HG03196 (cell line): ENCODE measurements at regions not wholly inside any gene's neighbourhood (a gene's known extent, or its start where the extent isn't known, plus 50 kb on each side); places are given as distances from the start of the nearest gene placed in this dataset.

Experiments used
- ATAC-seq: cut with Tn5 transposase; IDR thresholded peaks from one replicate; pipeline ENCODE4 v1.9.1; 2021; ENCODE audit not compliant: unreplicated experiment

DNA sequence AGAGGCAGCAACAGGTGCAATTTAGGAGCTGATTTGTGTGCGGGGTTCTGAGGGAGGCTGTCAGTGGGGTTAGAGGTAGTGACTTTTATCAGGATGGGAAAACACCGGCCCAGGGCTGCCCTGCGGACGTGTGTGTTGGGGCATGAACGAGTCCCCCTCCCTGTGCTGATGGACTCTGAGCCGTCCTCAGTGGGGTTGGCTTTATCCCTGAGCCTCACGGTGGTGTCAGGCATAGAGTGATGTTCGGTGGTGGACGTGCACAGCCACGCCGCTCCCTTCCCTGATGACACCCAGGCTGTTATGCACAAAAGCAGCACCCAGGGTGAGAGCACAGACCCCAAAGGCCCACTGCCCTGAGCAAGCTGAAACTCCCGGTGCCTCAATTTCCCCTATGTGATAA, 809.1 kb downstream of the BRD1 start:
- no peak for ATAC-seq

DNA sequence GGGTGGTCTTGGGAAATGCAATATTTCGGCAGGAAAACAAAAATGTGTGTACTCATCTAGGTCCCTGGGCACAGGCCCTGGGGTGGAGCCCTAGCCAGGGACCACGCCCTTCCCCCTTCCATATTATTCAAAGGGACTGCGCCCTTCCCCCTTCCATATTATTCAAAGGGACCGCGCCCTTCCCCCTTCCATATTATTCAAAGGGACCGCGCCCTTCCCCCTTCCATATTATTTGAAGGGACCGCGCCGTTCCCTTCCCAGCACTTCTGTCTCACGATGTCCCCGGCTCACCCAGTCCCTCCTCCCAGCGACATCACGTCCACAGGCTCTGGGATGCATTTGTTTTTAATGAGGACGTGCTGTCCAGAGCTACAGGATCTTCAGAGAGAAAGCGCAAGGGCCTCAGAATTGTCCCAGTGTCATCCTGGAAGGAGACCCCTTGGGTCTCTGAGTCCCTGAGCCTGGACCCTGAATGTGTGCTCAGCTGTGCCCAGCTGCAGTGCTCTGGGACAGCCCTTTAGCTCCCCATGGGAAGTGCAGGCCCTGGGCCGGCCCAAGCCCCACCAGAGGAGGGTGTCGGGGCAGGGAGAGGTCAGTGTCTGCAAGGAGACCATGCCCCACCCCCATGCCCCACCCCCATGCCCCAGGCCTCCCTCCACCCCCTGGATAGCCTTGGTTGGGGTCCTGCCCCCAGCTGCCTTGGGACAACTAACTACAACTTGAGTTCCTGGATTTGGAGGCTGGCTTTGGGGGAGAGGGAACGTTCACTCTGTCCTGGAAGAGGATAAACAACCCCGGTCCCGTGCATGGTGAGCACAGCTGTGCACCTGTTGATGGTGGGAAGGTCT, 810.0 kb downstream of the BRD1 start:
- ATAC-seq: no peak

DNA sequence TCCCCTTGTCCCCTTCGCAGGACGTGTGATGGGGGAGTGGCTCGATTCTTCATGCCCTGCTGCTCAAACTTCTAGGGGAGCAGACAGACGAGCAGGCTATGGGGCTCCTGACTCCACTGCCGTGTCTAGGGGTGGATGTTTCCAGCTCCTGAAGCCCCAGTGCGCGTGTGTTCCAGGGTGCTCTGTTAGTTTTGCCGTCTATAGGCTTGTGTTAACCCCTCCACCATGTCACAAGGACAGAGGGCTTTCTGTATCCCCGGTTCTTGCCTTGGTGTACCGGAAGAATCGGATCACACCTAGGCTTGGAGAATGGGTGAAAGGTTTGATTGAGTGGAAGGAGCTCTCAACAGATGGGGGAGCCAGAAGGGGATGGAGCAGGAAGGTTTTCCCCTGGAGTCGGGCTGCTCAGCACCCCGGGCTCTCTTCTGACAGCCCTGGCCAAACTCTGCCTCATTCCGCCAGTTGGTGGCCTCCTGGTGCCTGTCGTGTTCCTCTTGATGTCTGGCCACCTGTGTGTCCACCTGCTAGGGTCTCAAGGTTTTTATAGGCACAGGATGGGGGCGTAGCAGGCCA, 810.7 kb downstream of the BRD1 start:
- no peak for ATAC-seq

DNA sequence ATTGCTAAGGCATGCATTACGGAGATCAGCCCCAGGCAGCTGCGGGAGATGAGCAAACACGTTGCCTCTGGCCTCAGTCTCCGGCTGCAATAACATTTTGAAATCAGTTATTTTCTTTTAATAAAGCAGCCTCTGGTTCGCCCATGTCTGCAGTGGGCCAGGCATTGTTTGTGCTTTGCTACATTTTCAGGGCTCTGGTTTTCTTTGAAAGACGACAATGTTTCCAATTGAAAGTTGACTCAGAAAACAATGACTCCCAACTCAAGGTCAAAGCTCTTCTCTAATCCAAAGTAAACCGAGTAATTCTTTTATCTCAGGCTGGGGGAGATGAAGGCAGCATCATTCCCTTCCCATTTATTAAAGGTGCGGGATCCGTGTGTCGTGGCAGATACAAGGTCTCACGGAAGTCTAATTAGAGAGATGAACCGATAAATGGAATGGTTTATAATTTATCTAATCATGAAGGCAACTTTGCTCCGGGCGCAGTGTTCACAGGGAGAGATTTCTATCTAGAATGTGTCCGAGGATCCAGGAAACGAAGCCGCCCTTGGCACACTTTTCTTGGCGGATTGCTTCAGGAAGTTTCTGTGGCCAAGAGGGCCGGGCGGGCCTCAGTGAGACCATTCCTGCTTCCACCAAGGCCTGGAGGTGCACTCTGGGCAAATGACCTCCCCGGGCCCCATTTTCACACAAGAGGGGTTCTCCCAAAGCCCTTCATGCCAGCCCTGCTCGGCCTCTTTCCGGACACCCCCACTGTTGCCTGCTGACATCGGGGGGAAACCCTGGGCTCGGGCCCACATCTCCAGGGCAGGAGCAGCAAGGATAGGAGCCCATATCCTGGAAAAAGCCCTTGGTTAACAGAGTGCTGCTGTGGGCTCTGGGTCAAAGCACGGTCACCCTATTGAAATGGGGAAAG, 811.4 kb downstream of the BRD1 start:
- no peak for ATAC-seq

DNA sequence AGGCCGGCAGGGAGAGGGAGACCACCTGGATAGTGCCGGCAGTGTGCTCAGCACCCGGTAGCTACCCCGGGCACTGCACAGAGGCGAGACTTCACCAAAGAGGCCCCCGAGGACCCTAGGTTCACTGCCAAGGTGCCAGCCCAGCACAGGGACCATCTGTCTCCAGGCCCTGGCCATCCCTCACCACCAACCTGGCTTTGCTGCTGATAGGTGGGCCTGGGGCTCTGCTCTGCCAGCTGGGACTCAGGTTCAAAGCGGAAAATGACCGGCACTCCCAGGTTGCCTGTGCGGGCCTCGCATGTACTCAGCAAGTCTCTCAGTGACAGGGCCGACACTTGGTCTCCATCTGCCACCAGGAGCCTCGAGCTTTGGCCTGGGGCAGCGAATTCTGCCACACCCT, 812.2 kb downstream of the BRD1 start:
- no peak for ATAC-seq

DNA sequence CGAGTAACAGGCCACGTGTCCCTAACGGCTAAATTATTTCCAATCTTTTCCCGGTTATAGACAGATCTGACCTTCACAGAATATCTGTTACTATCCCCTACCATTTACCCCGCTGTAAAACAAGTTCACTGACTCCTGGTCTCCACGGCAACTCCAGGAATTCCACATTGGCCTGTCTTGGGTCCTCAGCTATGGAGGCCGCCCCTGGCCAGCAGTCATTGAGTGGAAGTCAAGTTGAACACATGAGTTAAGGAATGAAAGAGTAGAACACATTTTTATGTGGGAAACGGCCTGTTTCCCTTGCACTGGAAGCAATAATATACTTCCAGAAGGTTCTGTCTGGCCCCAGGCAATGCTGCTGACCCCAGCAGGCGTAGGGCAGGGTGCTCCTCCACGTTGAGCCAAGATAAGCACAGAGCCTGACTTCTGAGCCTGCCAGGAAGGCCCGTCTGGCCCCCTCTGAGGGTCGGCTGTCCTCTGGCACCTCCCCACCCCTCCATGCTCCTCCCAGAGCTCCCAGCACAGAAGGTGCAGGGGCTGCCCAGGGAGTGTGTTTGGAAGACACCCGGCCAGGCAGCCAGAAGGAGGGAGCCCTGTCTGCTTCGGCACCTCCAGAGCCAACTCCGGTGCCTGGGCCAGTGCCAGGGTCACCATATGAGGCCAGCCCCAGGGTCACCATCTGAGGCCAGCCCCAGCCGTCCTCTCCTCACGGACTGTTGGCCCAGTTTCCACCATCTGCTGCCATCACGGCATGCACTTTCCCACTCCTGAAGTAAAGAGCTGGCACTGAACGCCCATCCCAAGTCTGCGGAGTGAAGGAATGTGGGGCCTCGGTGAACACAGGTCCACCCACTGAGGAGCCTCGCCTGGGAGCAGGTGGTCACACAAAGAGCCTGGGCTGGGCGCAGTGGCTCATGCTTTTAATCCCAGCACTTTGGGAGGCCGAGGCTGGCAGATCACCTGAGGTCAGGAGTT, 813.2 kb downstream of the BRD1 start:
- ATAC-seq: no peak

DNA sequence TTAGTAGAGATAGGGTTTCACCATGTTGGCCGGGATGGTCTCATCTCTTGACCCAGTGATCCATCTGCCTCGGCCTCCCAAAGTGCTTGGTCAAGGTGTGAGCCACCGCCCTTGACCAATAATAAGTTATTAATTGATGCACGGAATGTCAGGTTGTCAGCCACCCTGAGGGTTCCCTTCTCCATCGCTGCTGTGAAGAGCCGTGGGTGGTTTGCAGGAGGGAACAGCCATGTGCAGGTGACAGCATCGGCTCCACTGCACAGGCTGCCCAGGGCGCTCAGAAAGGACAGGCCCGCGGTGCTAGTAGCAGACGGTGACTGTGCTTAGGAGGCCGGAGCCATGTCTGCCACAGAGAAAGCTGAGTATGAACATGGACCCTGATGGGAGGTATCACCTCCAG, 814.0 kb downstream of the BRD1 start:
- no peak for ATAC-seq

DNA sequence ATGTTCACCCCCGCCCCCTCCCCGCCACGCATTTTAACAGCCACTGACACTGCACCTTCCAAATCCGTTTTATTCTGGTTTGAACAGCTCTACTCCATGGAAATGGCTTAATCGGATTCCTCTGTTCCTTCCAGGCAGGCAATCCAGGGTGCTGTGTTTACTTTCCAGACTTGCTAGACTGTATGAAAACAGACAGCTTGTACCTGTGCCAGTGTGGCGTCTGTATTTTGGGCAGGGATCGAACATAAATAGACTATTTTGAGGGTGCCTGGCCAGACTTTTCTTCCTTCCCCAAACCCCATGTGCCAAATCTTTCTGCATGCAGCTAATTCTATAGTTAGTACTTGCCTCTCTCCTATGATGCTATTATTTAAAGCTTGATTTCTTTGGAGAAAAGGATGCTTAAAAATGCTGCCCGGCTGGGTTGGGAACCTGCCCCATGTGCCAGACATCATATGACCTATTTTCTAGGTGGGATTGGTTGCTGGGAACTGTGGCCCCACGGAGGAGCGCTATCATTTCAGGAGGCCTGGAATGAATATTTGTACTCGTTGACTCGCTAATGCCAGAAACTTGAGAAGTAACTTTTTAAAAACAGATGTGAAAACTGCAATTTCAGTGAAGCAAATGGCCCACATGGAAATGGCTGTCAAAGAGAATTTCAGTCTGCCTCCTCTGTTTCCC, 814.8 kb downstream of the BRD1 start:
- no peak for ATAC-seq

DNA sequence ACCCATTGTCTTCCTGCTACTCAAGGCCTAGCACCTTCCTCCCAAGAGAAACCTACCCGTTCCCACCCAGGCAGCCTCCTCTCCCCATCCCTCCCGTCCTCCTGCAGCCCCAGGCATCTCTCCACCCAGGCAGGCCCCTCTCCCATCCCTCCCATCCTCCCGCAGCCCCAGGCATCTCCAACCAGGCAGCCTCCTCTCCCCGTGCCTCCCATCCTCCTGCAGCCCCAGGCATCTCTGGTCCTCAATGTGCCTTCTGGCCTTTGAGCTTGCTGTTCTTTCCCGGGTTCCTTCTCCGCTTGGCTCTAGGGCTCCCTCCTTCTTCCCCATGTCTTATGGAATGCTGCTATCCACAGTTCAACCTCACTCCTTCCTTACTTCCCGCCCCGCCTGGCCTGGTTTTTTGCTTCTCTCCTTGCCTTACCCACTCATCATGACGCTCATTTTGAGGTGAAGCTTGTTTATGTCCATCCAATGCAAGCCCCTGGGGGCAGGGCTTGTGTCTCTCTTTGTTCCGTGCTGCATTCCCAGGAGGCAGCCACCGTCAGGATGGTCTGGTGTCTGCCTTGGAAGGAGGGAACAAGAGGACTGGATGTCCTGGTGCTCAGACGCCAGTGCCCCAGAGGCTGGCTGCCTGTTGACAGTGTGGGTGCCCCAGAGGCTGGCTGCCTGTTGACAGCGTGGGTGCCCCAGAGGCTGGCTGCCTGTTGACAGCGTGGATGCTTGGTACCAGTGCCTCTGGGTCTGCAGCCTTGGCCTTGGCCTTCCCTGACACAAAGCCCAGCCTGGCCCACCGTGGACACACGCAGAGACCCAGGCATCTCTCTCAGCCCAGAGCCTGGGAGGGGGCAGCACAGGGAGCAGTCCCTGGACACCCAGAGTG, 815.7 kb downstream of the BRD1 start:
- no peak for ATAC-seq

DNA sequence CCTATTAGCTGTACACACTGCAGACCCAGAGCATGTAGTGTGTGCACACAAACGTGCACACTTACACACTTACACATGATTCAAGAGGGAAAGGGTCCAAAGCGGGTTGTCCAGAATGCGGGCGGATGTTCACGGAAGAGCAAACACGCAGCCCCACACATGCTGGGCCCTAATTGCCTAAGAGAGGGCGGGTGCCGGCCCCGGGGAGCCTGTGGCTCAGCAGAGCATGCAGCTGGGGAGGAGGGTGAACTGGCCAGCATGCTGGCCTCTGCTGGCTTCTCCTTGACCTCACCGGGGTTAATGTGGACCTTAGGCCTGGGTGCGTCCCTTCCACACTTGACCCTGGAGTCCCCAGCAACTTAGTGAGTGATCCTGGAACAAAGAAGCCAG, 816.3 kb downstream of the BRD1 start:
- ATAC-seq: no peak

DNA sequence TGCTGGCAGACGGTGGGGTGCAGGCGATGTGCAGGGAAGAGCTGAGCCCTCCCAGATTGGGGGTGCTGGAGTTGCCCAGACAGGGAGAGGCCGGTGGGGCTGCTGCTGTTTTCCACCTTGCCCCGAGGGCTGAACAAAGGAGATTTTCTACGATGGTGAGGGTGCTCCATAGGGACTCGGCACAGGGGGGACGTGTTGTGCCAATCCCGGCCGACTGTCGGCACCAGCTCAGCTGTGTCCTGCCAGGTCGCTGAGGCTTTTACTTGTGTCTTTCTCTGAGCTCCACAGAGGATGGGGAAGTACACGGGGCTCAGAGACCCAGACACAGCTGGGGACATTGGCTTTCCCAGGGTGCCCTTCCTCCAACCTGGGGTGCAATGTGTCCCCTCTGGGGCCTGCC, 816.8 kb downstream of the BRD1 start:
- ATAC-seq: no peak

DNA sequence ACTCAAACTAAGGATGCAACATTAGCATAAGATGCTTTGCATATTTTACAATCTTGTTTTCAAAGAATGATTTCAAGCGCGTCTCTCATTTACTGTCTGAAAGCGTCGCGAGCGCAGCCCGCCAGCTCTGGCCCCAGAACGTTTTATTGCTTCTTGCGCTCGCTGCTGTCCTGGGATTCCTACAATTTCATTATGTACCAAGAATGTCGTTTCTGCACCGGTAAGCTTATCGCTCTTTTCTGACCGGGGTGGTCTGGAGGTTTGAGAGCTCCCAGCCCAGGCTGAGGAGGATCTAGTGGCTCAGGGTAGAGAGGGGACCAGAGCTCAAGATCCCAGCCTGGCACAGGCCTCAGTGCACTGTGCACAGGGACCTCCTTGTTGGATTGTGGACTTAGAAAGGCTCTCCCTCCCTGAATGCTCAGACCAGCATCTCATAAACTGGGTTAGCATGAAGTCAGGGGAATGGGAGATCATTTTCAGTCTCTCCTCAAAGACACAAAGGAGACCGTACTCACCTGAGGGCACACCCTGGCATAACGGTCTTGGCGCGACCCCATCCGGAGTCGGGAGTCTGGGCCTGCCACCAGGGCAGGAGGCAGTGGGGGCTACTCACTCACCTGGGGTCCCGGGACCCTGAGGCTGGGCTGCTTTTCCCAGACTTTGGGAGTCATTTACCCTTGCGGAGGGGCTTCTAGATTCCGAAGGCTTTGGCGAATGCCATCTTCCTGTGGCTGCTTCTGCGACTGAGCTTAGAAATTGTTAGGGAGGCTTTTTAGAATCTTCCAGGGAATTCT, 817.4 kb downstream of the BRD1 start:
- ATAC-seq: no peak

DNA sequence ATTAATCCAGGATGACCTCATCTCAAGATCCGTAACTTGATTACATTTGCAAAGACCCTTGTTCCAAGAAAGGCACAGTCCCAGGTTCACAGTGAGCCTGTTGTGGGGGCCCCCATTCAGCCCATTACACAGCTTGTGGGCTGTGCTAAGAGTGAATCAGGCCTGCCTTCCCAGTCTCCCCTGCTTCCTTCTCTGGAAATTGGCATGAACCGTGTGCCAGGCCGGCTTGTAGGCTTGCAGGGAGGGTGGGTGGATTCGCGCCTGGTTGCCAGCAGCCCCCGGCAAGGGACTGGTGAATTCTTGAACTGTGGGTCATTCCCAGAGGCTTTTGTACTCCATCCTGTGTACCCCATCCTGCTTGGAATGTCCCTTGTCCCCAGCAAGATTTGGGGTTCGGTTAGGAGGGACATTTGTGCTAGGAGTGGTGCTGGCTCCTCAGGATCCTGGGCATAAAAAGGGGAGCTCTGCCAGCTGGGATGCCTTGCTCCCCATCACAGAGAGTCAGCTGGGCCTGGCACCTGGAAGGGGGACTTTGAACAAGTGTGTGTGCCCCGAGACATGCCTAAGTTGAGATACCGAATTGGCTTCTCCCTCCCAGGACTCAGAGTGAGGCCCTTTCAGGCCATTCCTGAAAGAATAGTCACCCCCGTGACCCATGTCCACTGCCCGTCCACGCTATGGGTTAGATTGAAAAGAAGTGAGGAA, 818.2 kb downstream of the BRD1 start:
- ATAC-seq: no peak

DNA sequence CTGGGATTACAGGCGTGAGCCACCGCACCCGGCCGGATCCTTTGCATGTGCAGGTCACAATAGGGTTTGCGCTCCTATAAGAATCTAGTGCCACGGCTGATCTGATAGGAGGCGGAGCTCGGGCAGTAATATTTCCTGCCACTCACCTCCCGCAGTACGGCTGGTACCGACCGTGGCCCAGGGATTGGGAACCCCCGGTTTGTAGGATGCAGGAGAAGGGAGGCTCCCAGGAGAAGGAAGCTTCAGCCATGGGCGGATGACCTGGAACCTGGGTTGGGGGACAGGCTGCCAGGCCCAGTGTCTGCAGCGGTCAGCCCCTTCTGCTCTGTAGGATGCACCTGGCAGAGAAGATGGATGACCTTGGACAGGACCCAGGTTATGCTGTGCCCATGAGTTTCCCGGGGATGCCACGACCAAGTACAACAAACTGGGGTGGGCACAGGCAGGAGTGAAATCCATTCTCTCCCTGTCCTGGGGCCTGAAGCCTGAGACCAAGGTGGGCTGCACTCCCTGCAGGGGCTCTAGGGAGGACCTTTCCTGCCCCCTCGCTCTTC, 818.9 kb downstream of the BRD1 start:
- ATAC-seq: no peak

DNA sequence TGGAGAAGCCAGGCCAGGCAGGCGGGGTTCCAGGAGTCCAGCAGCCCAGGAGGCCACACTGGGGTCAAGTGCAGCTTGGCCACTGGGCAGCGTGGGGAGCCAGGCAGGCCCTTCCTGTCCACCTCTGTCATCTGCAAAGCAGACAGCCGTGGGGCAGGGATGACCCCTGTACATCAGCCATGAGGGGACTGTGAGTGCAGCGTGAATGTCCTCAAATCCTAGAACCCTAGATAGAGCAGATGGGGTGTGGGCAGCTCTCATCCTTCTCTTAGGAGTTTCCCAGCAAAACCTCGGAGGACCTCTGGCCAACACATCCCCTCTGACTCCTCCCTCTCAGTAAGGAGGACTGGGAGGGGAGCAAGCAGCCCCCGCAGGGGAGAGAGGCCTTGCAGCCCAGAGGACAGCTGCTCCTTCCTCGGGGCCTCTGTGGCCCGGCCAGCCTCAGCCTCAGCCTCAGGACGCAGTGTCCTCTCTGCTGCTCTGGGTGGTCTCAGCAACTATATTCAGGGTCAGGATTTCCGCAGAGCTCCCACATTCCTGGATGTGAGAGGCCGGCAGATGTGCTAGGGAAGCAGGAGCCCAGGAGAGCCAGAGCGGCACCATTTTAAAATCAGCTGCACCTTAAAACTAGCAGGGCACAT, 820.5 kb downstream of the BRD1 start:
- no peak for ATAC-seq

DNA sequence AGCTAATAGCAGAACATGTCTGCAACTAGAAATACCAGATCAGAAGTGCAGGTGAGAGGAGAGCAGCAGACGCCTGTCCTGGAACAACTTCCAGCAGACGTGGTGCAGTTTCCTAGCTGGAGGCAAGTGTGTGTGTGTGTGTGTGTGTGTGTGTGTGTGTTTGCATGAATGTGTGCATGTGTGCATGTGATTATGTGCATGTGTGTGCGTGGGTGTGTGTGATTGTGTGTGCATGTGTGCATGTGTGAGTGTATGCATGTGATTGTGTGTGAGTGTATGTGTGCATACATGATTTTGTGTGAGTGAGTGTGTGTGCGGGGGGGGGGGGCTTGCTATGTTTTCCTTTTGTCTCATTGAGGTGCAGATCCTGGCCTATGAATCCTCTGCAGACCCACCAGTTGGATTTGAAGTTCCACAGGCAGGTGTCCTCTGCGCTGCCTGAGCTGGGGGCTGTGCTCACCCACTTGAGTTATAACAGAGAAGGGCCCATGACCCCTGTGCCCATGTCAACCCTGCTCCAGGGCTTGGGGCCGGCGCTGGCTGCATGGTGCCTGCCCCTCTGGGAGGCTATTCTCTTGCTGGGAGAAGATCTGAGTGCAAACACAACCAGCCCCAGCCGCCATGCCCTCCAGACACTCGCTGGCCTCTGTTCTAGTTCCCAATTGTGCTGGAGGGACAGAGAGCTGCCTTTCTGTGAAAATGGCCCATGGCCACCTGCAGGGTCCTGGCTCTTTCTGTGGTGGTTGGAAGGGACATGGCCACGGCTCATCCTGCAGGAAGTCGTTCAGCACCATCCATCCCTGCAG, 821.3 kb downstream of the BRD1 start:
- no peak for ATAC-seq
